ENCODE measurements at regions not wholly inside any gene's neighbourhood (a gene's known extent, or its start where the extent isn't known, plus 50 kb on each side); places are given as distances from the start of the nearest gene placed in this dataset.

DNA sequence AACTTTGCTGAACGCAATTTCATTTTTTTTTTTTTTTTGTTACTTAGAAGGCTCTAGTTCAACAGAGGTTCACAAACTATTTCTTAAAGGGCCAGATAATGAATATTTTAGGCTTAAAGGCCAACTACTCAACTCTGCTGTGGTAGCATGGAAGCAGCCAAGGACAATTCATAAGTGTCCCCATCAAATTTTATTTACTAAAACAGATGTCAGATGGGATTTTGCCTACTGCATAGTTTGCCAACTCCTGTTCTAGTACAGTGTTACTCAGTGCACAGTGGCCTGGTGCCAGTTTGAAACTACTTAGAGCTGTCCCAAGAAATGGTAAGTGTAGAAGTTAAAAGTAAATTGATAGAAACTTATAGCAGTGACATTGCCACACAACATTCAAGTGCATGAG, 949.4 kb upstream of the FANCL start:
- no peak for DNase-seq
- Histone ChIP-seq H3K36me3 (ENCODE audit: control insufficient read depth in 1 of 2, insufficient read depth in 2 of 2, low read length in 1 of 2) (no peaks in the 10 kb centered on the region), H3K4me1 (ENCODE audit: control insufficient read depth in 1 of 2, insufficient read depth in 2 of 2, low read length in 2 of 2) (no peaks in the 10 kb centered on the region), H3K9me3 (ENCODE audit: control insufficient read depth, low read length) (no peaks in the 10 kb centered on the region), H3K4me3 (ENCODE audit: low read length in 2 of 2) (no peak overlapping the region), H3K27me3 (ENCODE audit: control insufficient read depth in 1 of 2, insufficient read depth in 2 of 2, low read length in 1 of 2) (no peaks in the 10 kb centered on the region), H3K27ac (ENCODE audit: low read depth in 1 of 2, low read length in 2 of 2) (no peak overlapping the region)
- ATAC-seq (ENCODE audit: low FRiP score) = no peak
- whole genome bisulfite sequencing, 2 donors = 57 to 65% methylated on average over 1 of the region's 1 CpG
- intact Hi-C loops (cut with DNase I) = no loop called here

DNA sequence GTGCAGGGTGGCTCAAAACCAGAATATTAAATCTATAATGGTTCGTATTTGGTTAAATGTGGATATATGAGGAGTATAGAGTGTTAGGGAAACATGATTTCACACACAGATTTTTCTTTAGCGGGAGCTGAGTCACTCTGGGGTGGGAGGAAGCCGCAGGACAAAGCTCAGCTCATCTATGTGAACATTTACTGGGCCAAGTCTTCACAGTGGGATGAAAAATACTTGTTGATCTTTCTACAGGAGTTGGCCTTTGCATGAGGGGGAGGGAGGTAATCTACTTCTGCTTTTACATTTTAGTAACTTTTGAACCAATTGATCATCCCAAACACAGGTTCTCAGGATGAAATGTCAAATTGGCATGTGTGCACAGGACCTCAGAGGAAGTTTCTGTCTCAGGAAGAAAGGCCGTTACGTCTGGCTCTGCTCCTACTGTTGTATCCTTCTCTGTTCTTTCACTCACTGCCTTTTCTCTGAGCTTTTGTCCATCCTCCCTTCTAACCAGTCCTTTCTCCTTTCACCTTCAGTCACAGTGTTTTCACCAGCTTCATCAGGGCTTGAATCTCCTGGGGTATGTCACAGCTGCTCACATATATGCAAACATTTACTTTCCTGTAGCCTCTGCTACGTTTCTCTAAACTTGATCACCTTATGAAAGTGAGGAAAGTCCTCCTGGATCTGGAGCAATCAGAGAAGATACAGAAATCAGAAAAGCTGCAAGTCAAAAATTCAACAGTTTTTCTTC, 943.3 kb upstream of the FANCL start:
- Histone ChIP-seq H3K4me3 (ENCODE audit: low read length in 2 of 2) (no peak overlapping the region), H3K36me3 (ENCODE audit: control insufficient read depth in 1 of 2, insufficient read depth in 2 of 2, low read length in 1 of 2) (no peaks in the 10 kb centered on the region), H3K4me1 (ENCODE audit: control insufficient read depth in 1 of 2, insufficient read depth in 2 of 2, low read length in 2 of 2) (no peaks in the 10 kb centered on the region), H3K27ac (ENCODE audit: low read depth in 1 of 2, low read length in 2 of 2) (no peak overlapping the region), H3K9me3 (ENCODE audit: control insufficient read depth, low read length) (no peaks in the 10 kb centered on the region), H3K27me3 (ENCODE audit: control insufficient read depth in 1 of 2, insufficient read depth in 2 of 2, low read length in 1 of 2) (no peaks in the 10 kb centered on the region)
- 49 to 57% methylated on average over 6 of the region's 6 CpGs for WGBS, 2 donors
- DNase-seq (no peak), ATAC-seq (ENCODE audit: low FRiP score) (no peak)
- intact Hi-C loops (cut with DNase I) = no loop called here

DNA sequence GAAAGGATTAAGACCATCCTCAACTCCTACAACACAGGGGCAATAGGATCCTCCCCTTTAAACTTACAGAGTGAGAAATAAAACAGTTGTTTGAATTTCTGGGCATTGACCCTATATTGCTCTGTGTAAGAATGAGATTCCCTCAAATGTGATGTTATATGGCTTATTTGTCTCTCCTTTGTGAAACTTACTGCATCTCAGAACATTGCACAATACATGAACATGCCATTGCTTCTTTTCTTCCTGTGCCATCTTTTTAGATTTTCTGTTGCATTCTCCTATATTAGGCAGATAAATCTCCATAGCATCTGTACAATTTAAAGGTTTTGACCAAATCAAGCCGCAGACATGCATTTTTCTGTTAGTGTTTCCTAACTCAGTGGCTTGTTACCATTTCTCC, 941.9 kb upstream of the FANCL start:
- DNase-seq (no peak), ATAC-seq (ENCODE audit: low FRiP score) (no peak)
- H3K27me3 ChIP-seq (ENCODE audit: control insufficient read depth in 1 of 2, insufficient read depth in 2 of 2, low read length in 1 of 2) = no peaks in the 10 kb centered on the region
- 93 to 94% methylated on average over 1 of the region's 1 CpG for WGBS, 2 donors
- H3K36me3 ChIP-seq (ENCODE audit: control insufficient read depth in 1 of 2, insufficient read depth in 2 of 2, low read length in 1 of 2) = no peaks in the 10 kb centered on the region
- no peak overlapping the region for H3K27ac ChIP-seq (ENCODE audit: low read depth in 1 of 2, low read length in 2 of 2)
- H3K4me3 ChIP-seq (ENCODE audit: low read length in 2 of 2) = no peak overlapping the region
- no peaks in the 10 kb centered on the region for H3K4me1 ChIP-seq (ENCODE audit: control insufficient read depth in 1 of 2, insufficient read depth in 2 of 2, low read length in 2 of 2)
- intact Hi-C loops (cut with DNase I) = no loop called here
- no peaks in the 10 kb centered on the region for H3K9me3 ChIP-seq (ENCODE audit: control insufficient read depth, low read length)

DNA sequence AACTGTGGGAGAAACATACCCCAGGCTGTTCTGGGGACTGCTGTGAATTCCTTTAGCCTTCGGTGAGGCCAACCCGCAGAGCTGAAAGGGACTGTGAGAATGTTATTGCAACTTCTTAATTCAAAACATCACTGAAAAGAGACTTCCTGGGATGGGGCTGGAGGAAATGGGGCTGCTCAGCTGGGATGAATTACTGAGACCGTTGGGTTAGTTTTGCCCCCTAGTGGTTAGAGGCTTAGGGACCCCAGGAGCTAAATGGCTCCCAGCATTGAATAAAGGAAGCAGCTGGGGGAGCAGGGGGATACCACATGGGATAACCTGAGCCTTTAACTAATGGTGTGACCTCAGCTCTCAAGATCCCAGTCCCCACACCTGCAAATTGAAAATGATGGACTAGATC, 941.1 kb upstream of the FANCL start:
- intact Hi-C loops (cut with DNase I) = no loop called here
- no peaks in the 10 kb centered on the region for H3K4me1 ChIP-seq (ENCODE audit: control insufficient read depth in 1 of 2, insufficient read depth in 2 of 2, low read length in 2 of 2)
- H3K27me3 ChIP-seq (ENCODE audit: control insufficient read depth in 1 of 2, insufficient read depth in 2 of 2, low read length in 1 of 2) = no peaks in the 10 kb centered on the region
- no peak overlapping the region for H3K4me3 ChIP-seq (ENCODE audit: low read length in 2 of 2)
- no peaks in the 10 kb centered on the region for H3K9me3 ChIP-seq (ENCODE audit: control insufficient read depth, low read length)
- H3K27ac ChIP-seq (ENCODE audit: low read depth in 1 of 2, low read length in 2 of 2) = no peak overlapping the region
- ATAC-seq (ENCODE audit: low FRiP score) (no peak), DNase-seq (no peak)
- no peaks in the 10 kb centered on the region for H3K36me3 ChIP-seq (ENCODE audit: control insufficient read depth in 1 of 2, insufficient read depth in 2 of 2, low read length in 1 of 2)
- 26 to 28% methylated on average over 3 of the region's 3 CpGs for WGBS, 2 donors

DNA sequence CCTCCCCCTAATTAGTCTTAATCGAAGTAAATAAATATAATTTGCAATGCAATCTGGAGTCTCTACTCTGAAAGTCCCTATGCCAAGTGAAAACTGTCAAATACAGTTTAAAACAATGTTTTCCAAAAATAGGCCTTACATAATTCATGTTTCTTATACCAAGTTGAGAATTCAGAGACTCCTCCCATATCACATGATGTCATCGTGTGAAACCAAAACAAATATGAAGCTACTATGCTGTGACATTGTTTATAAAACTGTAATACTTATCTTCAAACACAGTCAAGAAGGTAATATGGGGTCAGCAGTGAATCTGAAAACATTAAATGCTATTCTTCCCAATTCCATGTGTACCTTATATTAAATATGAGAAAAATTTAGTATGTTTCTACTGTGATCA, 940.2 kb upstream of the FANCL start:
- no peaks in the 10 kb centered on the region for H3K36me3 ChIP-seq (ENCODE audit: control insufficient read depth in 1 of 2, insufficient read depth in 2 of 2, low read length in 1 of 2)
- no peak for ATAC-seq (ENCODE audit: low FRiP score)
- H3K9me3 ChIP-seq (ENCODE audit: control insufficient read depth, low read length) = no peaks in the 10 kb centered on the region
- H3K27ac ChIP-seq (ENCODE audit: low read depth in 1 of 2, low read length in 2 of 2) = no peak overlapping the region
- intact Hi-C loops (cut with DNase I) = no loop called here
- no peaks in the 10 kb centered on the region for H3K4me1 ChIP-seq (ENCODE audit: control insufficient read depth in 1 of 2, insufficient read depth in 2 of 2, low read length in 2 of 2)
- no peak overlapping the region for H3K4me3 ChIP-seq (ENCODE audit: low read length in 2 of 2)
- DNase-seq = no peak
- H3K27me3 ChIP-seq (ENCODE audit: control insufficient read depth in 1 of 2, insufficient read depth in 2 of 2, low read length in 1 of 2) = peaks cover 0 to 2% of the 10 kb centered on the region in 2 donors
- 8 to 14% methylated on average over 2 of the region's 2 CpGs for WGBS, 2 donors

GRCh38 chr2:59180621-59181020, 939.5 kb upstream of the FANCL start:
- Histone ChIP-seq H3K27ac (ENCODE audit: low read depth in 1 of 2, low read length in 2 of 2) (no peak overlapping the region), H3K4me1 (ENCODE audit: control insufficient read depth in 1 of 2, insufficient read depth in 2 of 2, low read length in 2 of 2) (no peaks in the 10 kb centered on the region), H3K9me3 (ENCODE audit: control insufficient read depth, low read length) (no peaks in the 10 kb centered on the region), H3K4me3 (ENCODE audit: low read length in 2 of 2) (no peak overlapping the region), H3K36me3 (ENCODE audit: control insufficient read depth in 1 of 2, insufficient read depth in 2 of 2, low read length in 1 of 2) (no peaks in the 10 kb centered on the region), H3K27me3 (ENCODE audit: control insufficient read depth in 1 of 2, insufficient read depth in 2 of 2, low read length in 1 of 2) (peaks cover 0 to 2% of the 10 kb centered on the region in 2 donors)
- 39 to 53% methylated on average over 2 of the region's 2 CpGs for WGBS, 2 donors
- ATAC-seq (ENCODE audit: low FRiP score) = no peak
- intact Hi-C loops (cut with DNase I) = no loop called here
- no peak for DNase-seq

DNA sequence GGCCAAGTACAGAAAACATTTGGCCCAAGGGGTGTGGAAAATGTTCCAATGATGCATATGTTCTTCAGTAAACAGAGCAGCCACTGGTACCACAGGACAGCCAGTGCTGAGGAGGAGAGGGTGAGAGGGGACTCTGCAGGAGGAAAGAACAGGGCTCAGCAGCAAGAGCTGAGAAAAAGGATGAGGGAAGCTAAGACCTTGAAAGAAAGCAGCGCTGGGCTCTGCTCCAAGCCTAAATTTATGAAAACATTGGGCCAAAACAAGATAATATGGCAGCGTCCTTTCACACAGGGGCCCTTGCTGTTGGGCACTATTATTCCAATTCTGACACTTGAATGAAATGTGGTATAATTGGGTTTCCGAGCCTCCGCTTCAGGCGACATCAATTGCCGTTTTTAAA, 939.0 kb upstream of the FANCL start:
- no peak for ATAC-seq (ENCODE audit: low FRiP score)
- Histone ChIP-seq H3K36me3 (ENCODE audit: control insufficient read depth in 1 of 2, insufficient read depth in 2 of 2, low read length in 1 of 2) (no peaks in the 10 kb centered on the region), H3K4me3 (ENCODE audit: low read length in 2 of 2) (no peak overlapping the region), H3K9me3 (ENCODE audit: control insufficient read depth, low read length) (no peaks in the 10 kb centered on the region), H3K4me1 (ENCODE audit: control insufficient read depth in 1 of 2, insufficient read depth in 2 of 2, low read length in 2 of 2) (no peaks in the 10 kb centered on the region), H3K27ac (ENCODE audit: low read depth in 1 of 2, low read length in 2 of 2) (no peak overlapping the region), H3K27me3 (ENCODE audit: control insufficient read depth in 1 of 2, insufficient read depth in 2 of 2, low read length in 1 of 2) (peaks cover 0 to 2% of the 10 kb centered on the region in 2 donors)
- 52 to 58% methylated on average over 6 of the region's 6 CpGs for WGBS, 2 donors
- intact Hi-C loops (cut with DNase I) = no loop called here
- DNase-seq = no peak

- DNase-seq = no peak
- intact Hi-C loops (cut with DNase I) = no loop called here
- ATAC-seq (ENCODE audit: low FRiP score) = no peak
- no peak overlapping the region for H3K27ac ChIP-seq (ENCODE audit: low read depth in 1 of 2, low read length in 2 of 2)
- H3K4me1 ChIP-seq (ENCODE audit: control insufficient read depth in 1 of 2, insufficient read depth in 2 of 2, low read length in 2 of 2) = no peaks in the 10 kb centered on the region
- H3K27me3 ChIP-seq (ENCODE audit: control insufficient read depth in 1 of 2, insufficient read depth in 2 of 2, low read length in 1 of 2) = peaks cover 0 to 2% of the 10 kb centered on the region in 2 donors
- 91% methylated on average over 2 of the region's 2 CpGs for WGBS, 2 donors
- H3K36me3 ChIP-seq (ENCODE audit: control insufficient read depth in 1 of 2, insufficient read depth in 2 of 2, low read length in 1 of 2) = no peaks in the 10 kb centered on the region
- no peak overlapping the region for H3K4me3 ChIP-seq (ENCODE audit: low read length in 2 of 2)
- no peaks in the 10 kb centered on the region for H3K9me3 ChIP-seq (ENCODE audit: control insufficient read depth, low read length)
Measured at GRCh38 chr2:59177748-59178147, 936.6 kb upstream of the FANCL start.

DNA sequence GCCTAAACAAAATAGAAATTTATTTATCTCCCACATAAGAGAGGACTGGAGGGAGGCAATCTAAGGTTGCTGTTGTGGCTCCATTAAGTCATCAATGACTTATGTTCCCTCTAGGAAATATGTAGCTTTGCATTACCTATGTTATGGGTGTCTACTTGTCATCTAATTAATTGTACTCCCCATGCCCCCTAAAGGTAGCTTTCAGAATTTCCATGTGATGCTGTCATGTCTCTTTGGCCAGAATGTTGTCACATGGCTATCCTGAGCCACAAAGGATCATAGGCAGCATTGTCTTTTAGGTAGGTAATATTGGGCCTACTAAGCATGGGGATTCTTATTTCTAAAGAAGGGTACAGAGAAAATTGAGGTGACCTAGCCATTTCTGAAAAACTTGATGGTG, 935.6 kb upstream of the FANCL start:
- H3K9me3 ChIP-seq (ENCODE audit: control insufficient read depth, low read length) = no peaks in the 10 kb centered on the region
- H3K4me1 ChIP-seq (ENCODE audit: control insufficient read depth in 1 of 2, insufficient read depth in 2 of 2, low read length in 2 of 2) = no peaks in the 10 kb centered on the region
- no peak for ATAC-seq (ENCODE audit: low FRiP score)
- DNase-seq = no peak
- no peaks in the 10 kb centered on the region for H3K36me3 ChIP-seq (ENCODE audit: control insufficient read depth in 1 of 2, insufficient read depth in 2 of 2, low read length in 1 of 2)
- H3K27me3 ChIP-seq (ENCODE audit: control insufficient read depth in 1 of 2, insufficient read depth in 2 of 2, low read length in 1 of 2) = peaks cover 0 to 2% of the 10 kb centered on the region in 2 donors
- intact Hi-C loops (cut with DNase I) = no loop called here
- H3K27ac ChIP-seq (ENCODE audit: low read depth in 1 of 2, low read length in 2 of 2) = no peak overlapping the region
- no peak overlapping the region for H3K4me3 ChIP-seq (ENCODE audit: low read length in 2 of 2)
